Spleen (tissue), 11 donors: ENCODE measurements at regions not wholly inside any gene's neighbourhood (a gene's known extent, or its start where the extent isn't known, plus 50 kb on each side); places are given as distances from the start of the nearest gene placed in this dataset.

Experiments used
- DNase-seq: peaks from one replicate; pipeline ENCODE4 v3.0.0-alpha.2; 2020
- H3K27ac ChIP-seq, 8 donors: fragments of 200-600 bp; sonication (generic) in 7 of 8; 1 replicate in 4 of 8; 2 replicates in 4 of 8; pipeline versions ENCODE4 v1.5.0 to v1.8.0; 2016 to 2021; ENCODE audit warnings: inconsistent platforms in 4 of 8, mild to moderate bottlenecking in 4 of 8, moderate library complexity in 1 of 8
- H3K27me3 ChIP-seq, 7 donors: fragments of 200-600 bp; sonication (generic) in 6 of 7; replicated peaks in 1 of 7; 1 replicate in 4 of 7; 2 replicates in 3 of 7; pipeline versions ENCODE4 v1.5.0 to v1.8.0; 2016 to 2021; ENCODE audit warnings: inconsistent platforms in 3 of 7, mild to moderate bottlenecking in 1 of 7
- H3K36me3 ChIP-seq, 6 donors: fragments of 200-600 bp; sonication (generic) in 5 of 6; 1 replicate in 4 of 6; 2 replicates in 2 of 6; pipeline versions ENCODE4 v1.5.0 to v1.8.0; 2016 to 2021; ENCODE audit warnings: inconsistent platforms in 2 of 6
- H3K4me1 ChIP-seq, 6 donors: fragments of 200-600 bp; sonication (generic) in 5 of 6; 1 replicate in 3 of 6; 2 replicates in 3 of 6; pipeline versions ENCODE4 v1.5.0 to v1.8.0; 2016 to 2021; ENCODE audit warnings: inconsistent platforms in 3 of 6
- H3K4me3 ChIP-seq, 8 donors: fragments of 200-600 bp; sonication (generic) in 7 of 8; 1 replicate in 4 of 8; 2 replicates in 4 of 8; pipeline versions ENCODE4 v1.5.0 to v1.8.0; 2016 to 2021; ENCODE audit warnings: inconsistent platforms in 4 of 8, mild to moderate bottlenecking in 4 of 8, moderate library complexity in 2 of 8
- H3K9me3 ChIP-seq, 8 donors: fragments of 200-600 bp; sonication (generic) in 7 of 8; 1 replicate in 4 of 8; 2 replicates in 4 of 8; pipeline versions ENCODE4 v1.5.0 to v1.8.0; 2016 to 2021; ENCODE audit warnings: inconsistent platforms in 4 of 8
- POLR2A ChIP-seq, 3 donors: fragments of 450-650 bp; IDR thresholded peaks; one replicate each; pipeline ENCODE4 v1.5.1; 2017; ENCODE audit warnings: antibody characterized with exemption in 3 of 3, mild to moderate bottlenecking in 1 of 3
- POLR2AphosphoS5 ChIP-seq, 3 donors: sonication (generic); formaldehyde crosslinking; IDR thresholded peaks; one replicate each; pipeline ENCODE4 v1.5.1; 2017; ENCODE audit warnings: antibody characterized with exemption in 3 of 3
- WGBS, 5 donors: extraction: QIAGEN DNeasy Blood & Tissue Kit in 3 of 5; methylation state at CpG; one replicate each; pipeline versions ENCODE4 v1.1.5 to v1.1.7; 2013 to 2018; 5-methylcytosine and 5-hydroxymethylcytosine counted together
- intact Hi-C: fragments of 100-400 bp; cut with DNase I; formaldehyde crosslinking; loops from one replicate; pipeline ENCODE4 v1.15.0; 2023; ENCODE audit warnings: low total_unique reads
- TF ChIP-seq, protein P1 (sequence below), 11 experiments: fragments of 200-600 bp in 7 of 11; fragments of 450-650 bp in 4 of 11; sonication (generic) in 4 of 11; IDR thresholded peaks in 8 of 11; conservative IDR thresholded peaks in 3 of 11; 1 replicate in 7 of 11; 2 replicates in 4 of 11; pipeline versions ENCODE4 v1.4.0 to v1.8.0; 2016 to 2021; ENCODE audit warnings: antibody characterized with exemption in 11 of 11, inconsistent platforms in 4 of 11, mild to moderate bottlenecking in 1 of 11
- donor health status: healthy with polysubstance abuse.
- donor health status: DM: no; HTN: no; CAD: no; lungs with moderate emphysema.
- donor health status: DM: no; HTN: no; CAD: no.
- donor health status: Bipolar disorder and iron deficiency.
- donor health status: healthy.
- donor health status: DM: no; HTN: no; CAD: no.
- donor health status: DM: yes; HTN: yes; CAD: no.

DNA sequence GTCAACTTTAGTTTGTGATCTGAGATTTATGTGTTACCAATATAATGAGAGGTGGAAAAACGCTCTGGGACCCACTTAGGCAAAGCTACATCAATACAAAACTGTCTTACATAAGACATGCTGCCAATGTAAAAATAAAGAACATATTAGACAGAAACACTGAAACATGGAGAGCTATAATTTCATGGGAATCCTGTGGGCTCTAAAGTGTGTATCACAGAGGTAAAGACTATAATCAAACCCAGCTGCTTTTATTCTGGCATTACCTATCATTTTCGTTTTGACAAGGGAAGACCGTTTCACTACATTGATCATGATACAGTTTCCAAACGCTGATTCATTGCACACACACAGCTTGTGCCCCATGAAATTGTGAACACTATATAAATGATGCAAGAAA is 400.5 kb upstream of the TUSC1 start:
- TF ChIP-seq POLR2AphosphoS5 (IDR thresholded peaks at IDR 0.05): no peak
- TF ChIP-seq, protein P1, sequence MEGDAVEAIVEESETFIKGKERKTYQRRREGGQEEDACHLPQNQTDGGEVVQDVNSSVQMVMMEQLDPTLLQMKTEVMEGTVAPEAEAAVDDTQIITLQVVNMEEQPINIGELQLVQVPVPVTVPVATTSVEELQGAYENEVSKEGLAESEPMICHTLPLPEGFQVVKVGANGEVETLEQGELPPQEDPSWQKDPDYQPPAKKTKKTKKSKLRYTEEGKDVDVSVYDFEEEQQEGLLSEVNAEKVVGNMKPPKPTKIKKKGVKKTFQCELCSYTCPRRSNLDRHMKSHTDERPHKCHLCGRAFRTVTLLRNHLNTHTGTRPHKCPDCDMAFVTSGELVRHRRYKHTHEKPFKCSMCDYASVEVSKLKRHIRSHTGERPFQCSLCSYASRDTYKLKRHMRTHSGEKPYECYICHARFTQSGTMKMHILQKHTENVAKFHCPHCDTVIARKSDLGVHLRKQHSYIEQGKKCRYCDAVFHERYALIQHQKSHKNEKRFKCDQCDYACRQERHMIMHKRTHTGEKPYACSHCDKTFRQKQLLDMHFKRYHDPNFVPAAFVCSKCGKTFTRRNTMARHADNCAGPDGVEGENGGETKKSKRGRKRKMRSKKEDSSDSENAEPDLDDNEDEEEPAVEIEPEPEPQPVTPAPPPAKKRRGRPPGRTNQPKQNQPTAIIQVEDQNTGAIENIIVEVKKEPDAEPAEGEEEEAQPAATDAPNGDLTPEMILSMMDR (IDR thresholded peaks at IDR 0.05 in 8 of 11, conservative IDR thresholded peaks at IDR 0.05 in 3 of 11): no peak
- no peak for TF ChIP-seq POLR2A (IDR thresholded peaks at IDR 0.05)
- no peak for DNase-seq
- H3K9me3 ChIP-seq: peaks cover 0 to 45% (median 36%) of the 10 kb centered on the region in 8 donors
- WGBS, 5 donors: 65 to 76% (median 71%) methylated on average over 4 of the region's 4 CpGs
- intact Hi-C loops: no loop called here
- no peaks in the 10 kb centered on the region for H3K27me3 ChIP-seq
- H3K27ac ChIP-seq: no peak overlapping the region
- H3K36me3 ChIP-seq: no peaks in the 10 kb centered on the region
- H3K4me3 ChIP-seq: no peak overlapping the region
- no peaks in the 10 kb centered on the region for H3K4me1 ChIP-seq

- 67 to 95% (median 83%) methylated on average over 1 to 4 of the region's 4 CpGs for WGBS, 5 donors
- intact Hi-C loops: no loop called here
- Histone ChIP-seq H3K4me3 (no peak overlapping the region), H3K4me1 (no peaks in the 10 kb centered on the region), H3K9me3 (peaks cover 0 to 53% (median 41%) of the 10 kb centered on the region in 8 donors), H3K27me3 (no peaks in the 10 kb centered on the region), H3K36me3 (no peaks in the 10 kb centered on the region), H3K27ac (no peak overlapping the region)
- DNase-seq: no peak
- TF ChIP-seq, protein P1 (IDR thresholded peaks at IDR 0.05 in 8 of 11, conservative IDR thresholded peaks at IDR 0.05 in 3 of 11): no peak
- TF ChIP-seq POLR2AphosphoS5 (IDR thresholded peaks at IDR 0.05) (no peak), POLR2A (IDR thresholded peaks at IDR 0.05) (no peak)
Measured at GRCh38 chr9:26077860-26078259, 399.6 kb upstream of the TUSC1 start.

GRCh38 chr9:26067608-26068007 is 389.4 kb upstream of the TUSC1 start:
- H3K36me3 ChIP-seq: no peaks in the 10 kb centered on the region
- TF ChIP-seq POLR2A (IDR thresholded peaks at IDR 0.05) (no peak), POLR2AphosphoS5 (IDR thresholded peaks at IDR 0.05) (no peak)
- TF ChIP-seq, protein P1 (IDR thresholded peaks at IDR 0.05 in 8 of 11, conservative IDR thresholded peaks at IDR 0.05 in 3 of 11): no peak
- 80 to 97% (median 90%) methylated on average over 1 of the region's 1 CpG for WGBS, 5 donors
- DNase-seq: no peak
- peaks cover 0 to 16% (median 2%) of the 10 kb centered on the region in 8 donors for H3K9me3 ChIP-seq
- no peaks in the 10 kb centered on the region for H3K27me3 ChIP-seq
- H3K27ac ChIP-seq: no peak overlapping the region
- H3K4me3 ChIP-seq: no peak overlapping the region
- H3K4me1 ChIP-seq: no peaks in the 10 kb centered on the region
- intact Hi-C loops: no loop called here

- Histone ChIP-seq H3K4me3 (no peak overlapping the region), H3K36me3 (no peaks in the 10 kb centered on the region), H3K27me3 (no peaks in the 10 kb centered on the region), H3K27ac (no peak overlapping the region), H3K9me3 (peaks cover 0 to 7% (median 0%) of the 10 kb centered on the region in 8 donors), H3K4me1 (no peaks in the 10 kb centered on the region)
- 40 to 67% (median 47%) methylated on average over 1 of the region's 1 CpG for WGBS, 5 donors
- intact Hi-C loops: no loop called here
- TF ChIP-seq, protein P1 (IDR thresholded peaks at IDR 0.05 in 8 of 11, conservative IDR thresholded peaks at IDR 0.05 in 3 of 11): no peak
- TF ChIP-seq POLR2AphosphoS5 (IDR thresholded peaks at IDR 0.05): no peak
- TF ChIP-seq POLR2A (IDR thresholded peaks at IDR 0.05): no peak
- DNase-seq: no peak
Measured at GRCh38 chr9:26066237-26066636, 388.0 kb upstream of the TUSC1 start.
